GM23338 (cell line): ENCODE measurements at regions not wholly inside any gene's neighbourhood (a gene's known extent, or its start where the extent isn't known, plus 50 kb on each side); places are given as distances from the start of the nearest gene placed in this dataset.

Experiments used
- CREB1 ChIP-seq: fragments of 250-450 bp; sonication (Bioruptor Pico); IDR thresholded peaks from 2 replicates; pipeline ENCODE4 v1.5.0; 2020; ENCODE audit warnings: low read depth, mild to moderate bottlenecking, moderate library complexity
- CTCF ChIP-seq, 2 experiments: fragments of 200-600 bp in 1 of 2; sonication (generic) in 1 of 2; conservative IDR thresholded peaks; 2 replicates each; pipeline versions ENCODE4 v1.5.1 to v1.6.1; 2016 to 2017; ENCODE audit warnings: antibody characterized with exemption in 2 of 2, low read depth in 2 of 2, mild to moderate bottlenecking in 2 of 2, moderate library complexity in 1 of 2
- ETS1 ChIP-seq: IDR thresholded peaks from 2 replicates; pipeline ENCODE4 v1.6.1; 2016; ENCODE audit warnings: antibody characterized with exemption
- EZH2 ChIP-seq: fragments of 200-600 bp; sonication (generic); IDR thresholded peaks from one replicate; pipeline ENCODE4 v1.8.0; 2017; ENCODE audit warnings: antibody characterized with exemption, mild to moderate bottlenecking, low read depth; ENCODE audit not compliant: unreplicated experiment
- EZH2phosphoT487 ChIP-seq: fragments of 200-600 bp; sonication (generic); IDR thresholded peaks from one replicate; pipeline ENCODE4 v1.8.1; 2018; ENCODE audit warnings: antibody characterized with exemption; ENCODE audit not compliant: unreplicated experiment
- POLR2AphosphoS5 ChIP-seq: IDR thresholded peaks from 2 replicates; pipeline ENCODE4 v1.6.1; 2016; ENCODE audit warnings: antibody characterized with exemption, low read depth
- REST ChIP-seq: IDR thresholded peaks from one replicate; pipeline ENCODE4 v1.6.1; 2018; ENCODE audit warnings: antibody characterized with exemption; ENCODE audit not compliant: unreplicated experiment

DNA sequence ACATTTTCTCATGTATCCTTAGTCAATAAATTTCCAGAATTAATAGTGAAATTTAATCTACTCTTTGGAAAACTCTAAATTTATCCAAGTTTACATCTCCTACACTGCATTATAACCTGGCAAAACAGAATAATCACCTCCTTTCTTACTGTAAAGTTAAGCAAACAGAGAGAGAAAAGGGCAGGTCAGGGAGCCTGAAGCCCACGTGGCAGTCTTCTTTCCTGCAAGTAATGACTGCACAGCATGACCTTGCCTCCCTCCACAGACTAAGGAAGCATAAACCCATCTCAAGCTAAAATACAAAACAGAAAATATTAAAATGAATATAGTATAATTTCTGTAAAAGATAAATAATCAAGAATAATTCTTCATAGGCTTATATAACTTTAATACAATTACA lies 1153.0 kb downstream of the C4orf33 start:
- TF ChIP-seq CTCF (conservative IDR thresholded peaks at IDR 0.05; ENCODE audit: low read depth in 2 of 2) (no peak), POLR2AphosphoS5 (no peak), EZH2phosphoT487 (no peak), EZH2 (no peak), REST (no peak), CREB1 (CRISPR knock-in tag) (no peak), ETS1 (no peak)
